NCI-H2196 (cell line): ENCODE measurements at regions not wholly inside any gene's neighbourhood (a gene's known extent, or its start where the extent isn't known, plus 50 kb on each side); places are given as distances from the start of the nearest gene placed in this dataset.
"Not testable (repeated sequence)": the region's sequence is repeated elsewhere in the genome, so short reads cannot be mapped to it uniquely, and the experiment has no call there.

Experiments
- DNase-seq: peaks from one replicate; lab custom pipeline; 2025; ENCODE audit not compliant: unreplicated experiment; lab: John Stamatoyannopoulos, UW

DNA sequence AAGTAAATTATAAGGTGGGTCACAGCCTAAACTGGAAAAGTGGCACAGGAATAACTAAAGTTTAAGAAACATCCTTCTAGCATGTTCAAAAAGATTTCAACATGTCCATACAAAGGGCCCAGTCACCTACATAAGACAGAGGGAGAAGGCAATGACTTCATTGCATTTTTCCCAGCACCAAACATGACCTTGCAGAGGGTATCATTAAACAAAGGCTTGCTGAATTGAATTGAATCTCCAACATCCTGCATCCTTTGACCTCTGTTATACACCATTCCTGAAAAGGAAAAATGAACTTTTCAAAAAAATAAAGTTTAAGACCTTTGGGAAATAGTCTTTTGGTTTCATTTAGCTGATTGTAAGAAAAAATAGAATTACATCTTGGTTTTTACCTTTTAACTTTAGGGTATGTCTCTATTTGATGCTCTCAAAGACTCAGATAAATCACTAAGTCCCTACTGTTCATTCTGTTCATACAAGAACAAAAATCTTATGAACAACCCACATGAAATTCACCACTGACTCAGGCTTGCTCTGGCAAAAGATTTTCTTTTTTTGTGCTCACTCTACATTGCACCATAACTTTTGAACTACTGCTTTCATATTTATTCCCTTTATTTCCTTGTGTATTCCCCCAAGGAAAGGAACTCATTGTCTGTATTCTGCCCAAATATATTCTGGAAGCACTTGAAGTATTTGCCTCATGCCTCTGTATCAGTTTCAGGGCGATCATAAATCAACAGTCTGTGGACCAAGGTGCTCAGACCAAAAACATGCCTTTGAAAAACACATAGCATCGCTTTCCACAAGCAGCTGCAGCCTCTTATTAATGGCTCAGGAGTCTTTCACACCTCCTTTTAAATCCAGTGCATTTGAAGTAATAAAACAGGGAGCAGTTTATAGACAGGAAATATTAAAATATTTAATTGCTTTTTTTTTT is 121.7 kb downstream of the DUSP6 start:
- DNase-seq, result peak; percentile 57

DNA sequence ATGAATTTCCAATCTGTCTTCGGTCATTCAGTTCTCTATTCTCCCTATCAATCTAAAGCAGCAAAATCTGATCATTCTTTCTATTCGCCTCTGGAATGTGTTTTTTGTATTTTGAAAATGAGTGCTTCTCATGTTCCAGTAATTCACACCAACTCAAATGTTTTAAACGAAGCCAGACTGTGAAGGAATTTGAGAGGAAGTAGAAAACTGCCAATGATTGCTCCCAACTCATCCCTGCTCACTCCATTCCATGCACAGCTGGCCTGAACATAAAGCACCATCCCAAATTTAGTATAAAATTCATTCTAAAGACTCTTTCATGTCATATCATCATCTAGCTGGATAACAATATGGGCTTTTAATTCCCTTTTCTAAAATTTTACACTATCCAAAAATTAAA is 123.8 kb downstream of the DUSP6 start:
- DNase-seq, result no peak

DNA sequence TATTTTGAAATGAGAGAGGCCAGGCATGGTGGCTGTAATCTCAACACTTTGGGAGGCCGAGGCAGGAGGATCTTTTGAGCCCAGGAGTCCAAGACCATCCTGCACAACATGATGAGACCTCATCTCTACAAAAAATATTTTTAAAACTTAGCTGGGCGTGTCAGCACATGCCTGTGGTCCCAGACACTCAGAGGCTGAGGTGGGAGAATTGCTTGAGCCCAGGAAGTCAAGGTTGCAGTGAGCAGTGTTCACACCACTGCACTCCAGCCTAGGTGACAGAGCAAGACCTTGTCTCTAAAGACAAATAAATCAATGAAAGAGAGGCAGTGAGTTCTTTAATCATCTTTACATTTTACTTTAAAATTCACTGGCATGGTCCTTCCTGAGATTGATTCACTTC is 124.5 kb downstream of the DUSP6 start:
- DNase-seq, result no peak

DNA sequence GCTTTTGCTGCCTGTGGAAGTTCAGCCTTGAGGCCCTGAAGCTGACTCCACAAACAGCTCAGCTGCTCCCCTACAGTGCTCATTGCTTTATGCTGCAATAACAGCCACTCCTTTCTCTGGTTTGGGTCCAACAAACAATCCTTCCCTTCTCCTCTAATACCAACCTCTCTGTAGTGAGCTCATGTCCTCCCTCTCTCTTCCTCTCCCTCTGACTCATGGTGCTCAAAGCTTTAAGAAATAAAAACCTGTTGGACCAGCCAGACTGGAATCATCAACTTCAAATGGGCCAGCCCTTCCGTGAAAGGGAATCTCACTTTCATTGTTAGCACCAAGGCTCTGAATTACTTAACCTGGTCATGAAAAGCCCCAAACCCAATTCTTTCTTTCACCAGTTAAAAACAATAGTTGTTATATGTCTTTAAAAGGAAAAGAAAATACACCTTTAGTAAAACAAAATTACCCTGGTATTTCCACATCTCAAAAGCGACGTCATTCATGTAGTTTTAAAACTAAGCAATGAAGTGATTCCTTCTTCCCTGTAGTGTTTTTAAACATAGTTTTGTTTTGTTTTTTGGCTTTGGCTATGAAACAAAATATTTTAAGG is 126.4 kb downstream of the DUSP6 start:
- DNase-seq, result peak; percentile 96

DNA sequence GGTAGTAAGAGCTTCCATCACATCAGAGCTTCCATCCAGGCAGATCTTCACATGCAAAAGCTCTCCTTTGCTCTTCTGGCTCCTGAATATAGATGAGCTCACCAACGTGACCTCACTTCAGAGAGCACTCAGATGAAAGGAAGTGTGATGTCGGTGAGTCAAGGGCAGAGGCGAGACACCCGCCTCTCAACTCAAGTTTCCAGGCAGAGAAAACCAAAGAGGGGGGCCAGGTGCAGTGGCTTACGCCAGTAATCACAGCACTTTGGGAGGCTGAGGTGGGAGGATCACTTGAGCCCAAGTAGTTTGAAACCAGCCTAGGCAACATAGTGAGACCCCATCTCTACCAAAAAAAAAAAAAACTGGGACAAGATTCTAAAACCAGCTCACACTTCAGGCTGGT is 126.9 kb downstream of the DUSP6 start:
- DNase-seq, result peak; percentile 86

DNA sequence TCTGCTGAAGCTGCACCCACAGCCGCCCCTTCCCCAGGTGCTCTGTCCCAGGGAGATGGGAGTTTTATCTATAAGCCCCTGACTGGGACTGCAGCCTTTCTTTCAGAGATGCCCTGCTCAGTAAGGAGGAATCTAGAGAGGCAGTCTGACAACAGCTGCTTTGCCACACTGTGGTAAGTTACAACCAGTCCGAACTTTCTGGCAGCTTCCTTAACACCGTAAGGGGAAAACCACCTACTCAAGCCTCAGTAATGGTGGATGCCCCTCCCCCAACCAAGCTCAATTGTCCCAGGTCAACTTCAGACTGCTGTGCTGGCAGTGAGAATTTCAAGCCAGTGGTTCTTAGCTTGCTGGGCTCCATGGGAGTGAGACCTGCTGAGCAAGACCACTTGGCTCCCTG is 129.7 kb downstream of the DUSP6 start:
- not testable (repeated sequence) for DNase-seq

DNA sequence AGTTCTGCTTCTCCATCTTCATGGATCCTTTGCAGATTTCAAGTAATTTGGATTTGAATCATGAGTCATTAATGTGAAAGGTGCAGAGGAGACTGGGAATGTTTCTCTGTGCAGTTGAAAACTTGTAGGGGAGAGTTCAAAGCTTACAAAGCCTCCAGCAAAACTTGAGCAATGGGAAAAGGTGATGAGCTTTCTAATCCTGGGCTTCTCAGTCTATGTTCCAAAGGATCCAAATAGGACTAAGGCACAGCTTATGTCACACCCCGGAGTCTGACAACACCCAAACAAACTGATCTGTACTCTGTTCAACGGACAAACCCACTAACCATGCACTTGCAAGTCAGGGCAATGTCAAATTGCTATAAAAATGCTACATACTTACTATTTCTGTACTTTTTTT is 134.8 kb downstream of the DUSP6 start:
- no peak for DNase-seq

DNA sequence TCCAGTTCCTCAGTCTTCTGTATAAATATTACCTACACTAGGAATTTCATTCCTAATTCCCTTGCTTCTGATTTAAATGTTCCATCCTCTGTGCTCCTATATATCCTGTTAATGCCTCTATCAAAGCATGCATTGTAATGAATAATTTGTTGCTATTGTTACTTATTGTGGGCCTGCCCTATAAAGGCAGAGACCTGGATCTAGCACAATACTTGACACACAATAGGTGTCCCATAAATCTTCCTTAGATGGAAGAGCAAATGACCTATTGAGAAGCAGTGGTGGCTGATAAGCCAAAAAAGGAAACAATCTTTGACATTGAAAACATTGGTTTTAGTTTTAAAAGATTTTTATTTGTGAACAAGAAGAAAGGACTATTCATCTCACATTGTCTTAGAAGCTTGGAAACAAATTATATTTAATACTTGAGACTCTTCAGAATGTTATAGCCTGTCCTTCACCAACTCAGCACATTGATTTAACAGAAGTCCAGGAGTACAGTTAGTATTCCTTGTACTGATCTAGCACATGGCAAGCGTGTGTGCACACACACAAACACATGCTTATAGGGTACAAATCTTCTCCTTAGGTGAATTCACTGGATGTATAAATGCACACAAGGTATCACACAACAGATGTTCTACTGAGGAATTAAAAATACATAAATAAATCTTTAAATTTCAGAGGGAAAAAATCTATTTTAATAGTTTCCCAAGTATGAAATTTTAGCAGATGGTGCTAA is 135.9 kb downstream of the DUSP6 start:
- DNase-seq, result no peak

DNA sequence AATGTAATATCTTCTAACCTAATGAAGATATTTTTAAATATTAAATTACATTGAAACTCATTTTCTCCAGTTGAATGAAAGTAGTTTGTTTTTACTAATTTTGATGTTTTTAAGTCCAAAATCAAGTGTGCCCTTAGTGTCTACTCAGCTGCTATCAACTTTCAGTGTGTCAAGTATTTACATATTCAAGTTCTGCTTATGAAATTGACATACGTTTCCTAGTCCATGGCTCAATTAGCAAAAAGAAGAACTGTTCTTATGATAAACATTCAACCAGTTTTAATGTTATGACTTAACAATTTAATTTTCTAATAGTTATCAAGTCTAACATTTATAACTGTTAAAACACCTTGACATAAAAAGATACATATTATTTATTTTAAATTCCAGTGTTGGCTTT is 137.1 kb downstream of the DUSP6 start:
- no peak for DNase-seq

DNA sequence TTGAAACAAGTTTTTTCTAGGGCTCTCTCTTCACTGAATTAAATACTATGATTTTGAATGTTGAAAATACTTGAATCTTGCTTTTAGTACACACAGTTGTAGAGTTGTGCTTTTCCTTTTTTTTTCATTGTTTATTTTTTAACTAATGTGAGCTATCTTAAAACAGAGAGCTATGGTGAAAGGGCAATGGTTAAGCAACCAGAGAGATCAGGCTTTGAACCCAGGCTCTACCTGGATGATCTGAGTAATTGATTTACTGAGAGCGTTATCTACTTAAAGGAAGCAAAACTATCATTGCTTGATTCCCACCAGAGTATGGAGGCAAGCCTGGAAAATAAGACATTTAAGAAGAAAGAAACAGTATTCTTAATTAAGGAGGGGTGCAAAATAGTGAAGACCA is 138.6 kb downstream of the DUSP6 start:
- DNase-seq, result no peak

DNA sequence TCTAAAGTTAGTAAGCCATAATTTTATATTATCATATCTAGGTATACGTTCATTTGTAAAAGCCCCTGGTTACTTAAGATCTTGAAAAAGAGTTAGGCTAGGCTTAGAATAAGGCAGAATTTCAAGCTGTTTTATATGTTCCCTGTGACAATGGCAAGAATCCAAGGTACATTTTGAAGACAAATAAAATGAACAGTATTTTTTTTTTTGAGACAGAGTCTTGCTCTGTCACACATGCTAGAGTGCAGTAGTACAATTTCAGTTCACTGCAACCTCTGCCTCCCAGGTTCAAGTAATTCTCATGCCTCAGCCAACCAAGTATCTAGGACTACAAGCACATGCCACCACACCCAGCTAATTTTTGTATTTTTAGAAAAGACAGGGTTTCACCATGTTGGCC is 139.2 kb downstream of the DUSP6 start:
- no peak for DNase-seq

DNA sequence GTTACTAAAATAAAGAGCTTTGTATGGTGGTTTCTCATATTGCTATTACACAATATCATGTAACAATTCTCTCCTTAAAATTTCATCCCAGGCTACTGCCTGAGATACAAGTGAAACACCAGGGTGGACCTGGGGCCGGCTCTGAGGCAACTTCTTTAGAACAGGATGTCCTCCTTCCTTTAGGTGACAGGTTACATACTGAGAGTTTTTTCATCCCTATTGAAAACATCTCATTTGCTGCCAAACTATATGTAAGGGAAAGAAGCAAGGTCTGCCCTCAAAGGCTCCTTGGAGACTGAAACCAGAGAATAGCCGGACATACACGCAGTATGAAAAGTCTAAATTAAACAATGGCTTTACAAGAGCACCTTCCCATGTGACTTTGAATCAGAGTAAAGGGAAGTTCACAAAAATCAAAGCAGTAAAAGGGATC is 139.9 kb downstream of the DUSP6 start:
- DNase-seq, result peak; percentile 19

DNA sequence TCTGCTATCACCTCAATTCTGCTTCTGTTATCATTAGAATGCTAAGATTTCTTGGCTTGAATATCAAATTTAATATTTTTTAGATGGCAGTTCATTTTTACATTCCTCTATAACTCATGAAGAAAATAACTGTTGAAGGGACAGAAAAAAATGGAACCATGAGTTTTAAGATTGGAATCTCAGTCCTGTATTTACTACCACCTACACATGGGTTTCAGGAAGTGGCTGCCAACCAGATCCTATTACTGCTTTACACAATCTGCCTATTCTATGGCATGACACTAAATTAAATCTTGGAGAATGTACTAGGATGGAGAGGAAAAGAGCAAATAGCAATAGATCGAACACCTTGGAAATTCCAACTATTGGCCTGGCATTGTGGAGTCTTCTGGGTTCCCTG is 140.8 kb downstream of the DUSP6 start:
- DNase-seq, result no peak

DNA sequence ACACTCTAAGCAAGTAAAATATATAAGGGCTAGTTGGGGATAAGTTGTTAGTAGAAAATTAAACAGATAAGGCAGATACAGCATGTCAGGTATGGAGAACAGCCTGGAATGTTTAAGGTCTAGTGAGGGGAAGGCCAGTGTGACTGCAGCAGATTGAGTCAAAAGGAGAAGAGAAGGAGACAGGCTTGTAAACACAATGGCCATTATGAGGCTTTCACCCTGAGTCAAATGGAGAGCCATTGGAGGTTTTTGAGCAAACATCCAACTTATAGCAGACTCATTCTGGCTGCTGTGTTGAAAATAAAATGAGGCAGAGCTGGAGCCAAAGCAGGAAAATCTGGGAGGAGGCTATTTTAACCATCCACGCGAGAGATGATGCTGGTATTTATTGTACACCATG is 142.0 kb downstream of the DUSP6 start:
- DNase-seq, result no peak

DNA sequence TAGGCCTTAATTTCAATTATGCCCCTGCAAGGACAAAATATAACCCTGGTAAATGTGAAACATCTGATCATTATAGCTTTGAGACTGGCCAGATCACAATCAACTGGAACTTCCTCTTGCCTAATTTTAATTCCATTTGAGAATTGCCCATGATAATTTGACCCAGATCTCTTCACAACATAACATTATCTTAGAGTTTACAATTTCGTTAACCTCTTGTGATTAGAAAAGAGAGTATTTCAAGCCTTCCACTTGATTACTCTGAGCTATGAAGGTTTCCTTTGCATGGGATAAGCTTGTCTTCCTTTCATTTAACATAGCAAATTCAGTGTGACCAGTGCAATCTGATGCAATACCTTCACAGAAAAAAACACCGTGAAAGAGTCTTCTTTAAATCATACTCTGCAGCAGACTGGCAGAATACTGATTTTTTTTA is 143.6 kb downstream of the DUSP6 start:
- no peak for DNase-seq

DNA sequence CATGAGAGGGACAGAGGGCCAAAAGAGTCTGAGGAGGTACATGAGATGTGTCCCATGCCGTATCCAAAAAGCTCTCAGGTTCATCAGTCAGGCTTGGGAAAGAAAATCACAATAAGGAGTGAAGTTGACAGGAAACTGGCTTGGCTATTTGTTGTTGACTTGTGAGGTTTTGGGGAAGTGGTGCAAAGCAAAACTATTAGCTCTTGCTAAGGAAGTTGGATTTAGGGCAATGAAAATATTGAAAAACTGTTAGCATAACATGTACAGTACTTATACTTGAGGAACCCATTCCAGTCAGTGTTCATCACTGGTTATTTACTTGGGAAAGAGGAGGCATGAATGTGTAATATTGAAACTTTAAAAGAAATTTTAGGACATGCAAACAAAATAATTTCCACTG is 145.9 kb downstream of the DUSP6 start:
- no peak for DNase-seq

DNA sequence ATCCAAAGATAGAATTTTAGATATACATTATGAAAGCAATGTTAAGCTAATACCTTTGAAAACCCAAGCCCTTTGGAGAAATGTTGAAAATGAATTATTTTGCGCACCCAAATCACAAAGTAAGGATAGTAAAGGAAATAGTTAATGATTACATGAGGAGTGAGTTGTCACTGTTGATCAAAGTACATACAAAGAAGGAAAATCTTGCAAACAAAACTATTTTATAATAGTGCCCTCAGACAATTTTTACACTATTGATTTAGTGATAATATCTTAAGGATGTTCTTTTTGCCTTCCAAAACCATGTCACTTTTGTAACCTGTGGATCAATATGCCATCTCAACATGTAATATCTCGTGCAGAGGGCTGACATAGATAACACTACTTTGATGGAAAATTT is 146.8 kb downstream of the DUSP6 start:
- no peak for DNase-seq

DNA sequence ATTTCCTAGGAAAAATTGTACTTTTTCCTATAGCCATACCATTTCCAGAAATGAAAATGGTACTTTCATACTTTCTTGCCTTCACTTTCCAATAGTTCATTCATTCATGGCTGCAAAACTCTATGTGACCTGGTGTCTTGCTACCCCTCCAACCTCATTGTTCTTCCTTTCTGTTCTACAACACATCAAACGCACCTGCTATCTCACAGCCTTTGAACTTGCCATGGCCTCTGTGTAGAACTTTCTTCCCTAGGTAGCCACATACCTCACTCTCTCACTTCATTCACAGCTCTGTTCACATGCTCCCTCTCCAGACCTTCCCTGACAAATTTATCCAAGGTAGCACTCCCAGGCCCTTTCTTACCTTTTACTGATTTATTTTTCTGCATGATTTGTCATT is 149.2 kb downstream of the DUSP6 start:
- DNase-seq, result no peak

DNA sequence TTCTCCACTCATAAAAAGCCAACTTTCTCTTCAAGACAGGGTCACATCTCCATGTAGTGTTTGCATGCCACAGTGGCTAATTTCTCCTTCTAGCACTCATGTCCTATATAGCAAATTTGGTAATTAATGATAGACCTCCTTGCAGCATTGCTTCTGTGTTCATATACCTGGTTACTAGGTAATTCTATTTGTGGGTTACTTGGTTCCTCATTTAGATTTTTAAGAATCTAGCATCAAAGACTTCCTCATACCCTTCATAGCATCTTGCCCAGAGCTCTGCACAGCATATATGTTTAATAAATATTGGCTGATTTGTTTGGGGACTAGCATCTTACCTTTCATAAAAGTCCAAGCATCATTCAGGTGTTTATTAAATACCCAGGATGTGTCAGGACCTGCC is 152.1 kb downstream of the DUSP6 start:
- no peak for DNase-seq

DNA sequence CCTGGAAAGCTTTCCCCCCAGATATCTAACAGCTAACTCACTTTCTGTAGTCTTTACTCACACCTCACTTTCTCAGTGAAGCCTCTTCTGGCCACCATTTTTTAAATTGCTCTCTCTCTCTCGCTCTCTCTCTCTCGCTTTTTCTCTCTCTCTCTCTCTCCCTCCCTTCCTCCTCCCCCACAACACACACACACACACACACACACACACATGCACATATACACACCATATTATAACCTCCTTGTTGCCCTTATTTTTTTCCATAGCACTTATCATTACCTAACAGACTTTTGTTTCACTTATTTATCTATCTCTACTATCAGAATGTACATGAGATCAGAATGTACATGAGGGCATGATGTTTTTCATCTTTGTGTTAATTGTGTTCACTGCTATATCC is 156.8 kb downstream of the DUSP6 start:
- DNase-seq, result no peak

DNA sequence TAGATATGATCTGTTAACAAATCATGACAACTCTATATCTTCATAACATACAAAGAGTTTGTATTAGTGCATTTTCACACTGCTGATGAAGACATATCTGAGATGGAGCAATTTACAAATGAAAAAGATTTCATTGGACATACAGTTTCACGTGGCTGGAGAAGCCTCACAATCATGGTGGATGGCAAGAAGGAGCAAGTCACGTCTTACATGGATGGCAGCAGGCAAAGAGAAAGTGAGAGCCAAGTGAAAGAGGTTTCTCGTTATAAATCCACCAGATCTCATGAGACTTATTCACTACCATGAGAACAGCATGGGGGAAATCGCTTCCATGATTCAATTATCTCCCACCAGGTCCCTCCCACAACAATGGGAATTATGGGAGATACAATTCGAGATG is 157.6 kb downstream of the DUSP6 start:
- DNase-seq, result no peak

DNA sequence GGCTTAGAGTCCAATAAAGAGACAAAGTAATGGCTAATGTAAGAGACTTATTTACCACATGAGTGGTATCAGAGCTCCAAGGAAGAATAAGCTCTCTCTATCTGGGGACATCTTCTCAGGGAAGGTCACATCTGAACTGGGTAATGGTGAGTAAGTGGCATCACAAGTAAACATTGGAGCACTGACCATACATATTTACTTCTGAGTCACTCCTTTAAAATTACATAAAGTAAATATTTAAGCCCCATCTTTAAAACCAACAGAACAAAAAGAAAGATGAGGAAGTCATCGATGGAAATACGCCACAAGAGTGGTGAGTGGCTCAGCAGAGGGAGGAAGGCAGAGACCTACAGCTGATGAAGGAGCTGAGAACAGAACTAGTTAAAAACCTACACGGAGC is 159.9 kb downstream of the DUSP6 start:
- DNase-seq, result no peak
